K562 (cell line): ENCODE measurements at regions not wholly inside any gene's neighbourhood (a gene's known extent, or its start where the extent isn't known, plus 50 kb on each side); places are given as distances from the start of the nearest gene placed in this dataset.

Experiments used
- ATAC-seq: fragments of 200-7000 bp; cut with Tn5 transposase; 3 replicates; pipeline ENCODE4 v1.9.1; 2020; ENCODE audit warnings: moderate library complexity
- BruUV-seq: library from RNA; stranded (reverse); fragments of 400-500 nt; replicated peaks from 2 replicates; lab custom pipeline; 2021; lab: Mats Ljungman, UMichigan
- CTCF ChIA-PET: fragments of 300-600 bp; formaldehyde crosslinking; extraction: SDS; loops from one replicate; lab custom pipeline; 2021; ENCODE audit warnings: low intra/inter-chr PET ratio; lab: Yijun Ruan, JAX
- POLR2A ChIA-PET: fragments of 300-600, 350-650 bp; sonication (Branson Sonifier 250); formaldehyde crosslinking; extraction: SDS; loops from one replicate; lab custom pipeline; 2021; ENCODE audit warnings: antibody characterized with exemption, inconsistent platforms; lab: Yijun Ruan, JAX
- DNase-seq, 4 experiments: peaks; one replicate each; pipeline versions ENCODE4 v3.0.0 to v3.0.0-alpha.2; 2011 to 2018; ENCODE audit warnings: low spot score in 3 of 4, mixed read lengths in 3 of 4; ENCODE audit errors: extremely low read depth in 1 of 4
- FAIRE-seq: peaks from 2 replicates; lab custom pipeline; 2011; peaks lifted over from hg19 to GRCh38; lab: Jason Lieb, UNC
- H2AFZ ChIP-seq: 2 replicates; pipeline ENCODE4 v1.6.0; 2011; ENCODE audit warnings: low read depth, low read length, control low read depth, inconsistent platforms
- H3K27ac ChIP-seq: fragments of 200-600 bp; 3 replicates; pipeline ENCODE4 v1.8.0; 2011; ENCODE audit warnings: low read depth, mild to moderate bottlenecking, control low read depth, inconsistent platforms, low read length, moderate library complexity, mixed read lengths; ENCODE audit errors: extremely low read depth
- H3K27me3 ChIP-seq, 2 experiments: fragments of 300-600 bp in 1 of 2; 2 replicates in 1 of 2; 3 replicates in 1 of 2; pipeline versions ENCODE4 v1.6.0 to v1.8.0; 2011; ENCODE audit warnings: inconsistent platforms in 2 of 2, low read length in 2 of 2, mild to moderate bottlenecking in 1 of 2, mixed read lengths in 1 of 2, moderate library complexity in 1 of 2; ENCODE audit not compliant: control insufficient read depth in 2 of 2, insufficient read depth in 2 of 2
- H3K36me3 ChIP-seq: fragments of 300-600 bp; 3 replicates; pipeline ENCODE4 v1.8.0; 2011; ENCODE audit warnings: mild to moderate bottlenecking, low read length, inconsistent platforms; ENCODE audit not compliant: control insufficient read depth, insufficient read depth
- H3K4me1 ChIP-seq, 2 experiments: fragments of 200-600 bp in 1 of 2; replicated peaks in 1 of 2; 2 replicates in 1 of 2; 3 replicates in 1 of 2; pipeline versions ENCODE4 v1.5.1 to v1.8.0; 2011; ENCODE audit warnings: inconsistent platforms in 2 of 2, low read length in 2 of 2, mild to moderate bottlenecking in 1 of 2, mixed read lengths in 1 of 2, moderate library complexity in 1 of 2; ENCODE audit not compliant: control insufficient read depth in 2 of 2, insufficient read depth in 2 of 2
- H3K4me2 ChIP-seq: 2 replicates; pipeline ENCODE4 v1.6.1; 2011; ENCODE audit warnings: low read length, control low read depth, inconsistent platforms, mixed read lengths; ENCODE audit not compliant: insufficient read depth
- H3K4me3 ChIP-seq: fragments of 200-600 bp; sonication (generic), shearing (Covaris generic); 2 replicates; pipeline ENCODE4 v1.5.1; 2016; ENCODE audit warnings: control low read depth, inconsistent platforms
- H3K79me2 ChIP-seq: fragments of 200-600 bp; 3 replicates; pipeline ENCODE4 v1.8.0; 2011; ENCODE audit warnings: low read length, inconsistent platforms; ENCODE audit not compliant: control insufficient read depth, insufficient read depth
- H3K9ac ChIP-seq, 2 experiments: 2 replicates each; pipeline versions ENCODE4 v1.6.0 to v1.6.1; 2011; ENCODE audit warnings: low read depth in 2 of 2, low read length in 2 of 2, control low read depth in 1 of 2, inconsistent platforms in 1 of 2, mild to moderate bottlenecking in 1 of 2, mixed read lengths in 1 of 2; ENCODE audit not compliant: insufficient read depth in 1 of 2
- H3K9me1 ChIP-seq: one replicate; pipeline ENCODE4 v1.6.0; 2011; ENCODE audit warnings: inconsistent platforms, mild to moderate bottlenecking, low read length, moderate library complexity; ENCODE audit not compliant: control insufficient read depth, insufficient read depth
- H3K9me3 ChIP-seq: replicated peaks from 2 replicates; pipeline ENCODE4 v1.5.1; 2011; ENCODE audit warnings: low read depth, low read length, inconsistent platforms; ENCODE audit not compliant: control insufficient read depth, insufficient read depth
- H4K20me1 ChIP-seq: replicated peaks from 2 replicates; pipeline ENCODE4 v1.6.1; 2011; ENCODE audit warnings: low read length, inconsistent platforms, mixed read lengths; ENCODE audit not compliant: control insufficient read depth, insufficient read depth
- C11orf30 ChIP-seq: fragments of 450-650 bp; IDR thresholded peaks from 2 replicates; pipeline ENCODE4 v1.6.1; 2016; ENCODE audit warnings: low read depth, mild to moderate bottlenecking
- DPF2 ChIP-seq: fragments of 450-650 bp; IDR thresholded peaks from 2 replicates; pipeline ENCODE4 v1.6.1; 2016
- EP300 ChIP-seq: IDR thresholded peaks from 2 replicates; pipeline ENCODE4 v1.6.1; 2012; ENCODE audit warnings: low read length, improper control_type of control experiment
- NELFE ChIP-seq: IDR thresholded peaks from 2 replicates; pipeline ENCODE4 v1.6.1; 2011; ENCODE audit warnings: mild to moderate bottlenecking; ENCODE audit not compliant: insufficient read depth, insufficient read length
- OTX1 ChIP-seq: fragments of 450-650 bp; formaldehyde crosslinking; IDR thresholded peaks from 2 replicates; pipeline ENCODE4 v1.4.0; 2022; ENCODE audit warnings: mild to moderate bottlenecking
- PCBP1 ChIP-seq: fragments of 200-400 bp; formaldehyde crosslinking; IDR thresholded peaks from 2 replicates; pipeline ENCODE4 v1.6.1; 2018; ENCODE audit warnings: mild to moderate bottlenecking, low read depth, low read length; ENCODE audit not compliant: poor library complexity, severe bottlenecking
- RFX1 ChIP-seq: fragments of 450-650 bp; IDR thresholded peaks from 2 replicates; pipeline ENCODE4 v1.6.1; 2016; ENCODE audit warnings: mild to moderate bottlenecking, moderate library complexity
- SRSF7 ChIP-seq: fragments of 200-400 bp; formaldehyde crosslinking; optimal IDR thresholded peaks from 2 replicates; pipeline ENCODE3; 2017; ENCODE audit warnings: mild to moderate bottlenecking, low read depth, low read length
- ZC3H11A ChIP-seq: IDR thresholded peaks from 2 replicates; pipeline ENCODE4 v1.6.1; 2012; ENCODE audit warnings: low read depth, low read length, improper control_type of control experiment
- ZNF224 ChIP-seq: sonication (generic); formaldehyde crosslinking; IDR thresholded peaks from 2 replicates; pipeline ENCODE4 v1.8.0; 2022; ENCODE audit warnings: mild to moderate bottlenecking, missing genetic modification reagents
- ZNF274 ChIP-seq: IDR thresholded peaks from 2 replicates; pipeline ENCODE4 v1.6.1; 2011; ENCODE audit warnings: low read depth, mild to moderate bottlenecking, low read length, moderate library complexity, borderline replicate concordance
- ZNF347 ChIP-seq: fragments of 450-650 bp; formaldehyde crosslinking; IDR thresholded peaks from 2 replicates; pipeline ENCODE4 v1.4.0; 2020; ENCODE audit warnings: low read depth, mild to moderate bottlenecking, moderate library complexity
- ZNF766 ChIP-seq: fragments of 200-800 bp; sonication (Bioruptor generic); conservative IDR thresholded peaks from 2 replicates; pipeline ENCODE4 v1.6.1; 2016; ENCODE audit warnings: missing genetic modification characterization, missing compliant biosample characterization
- ZNF830 ChIP-seq: fragments of 250-450 bp; sonication (Bioruptor Pico); IDR thresholded peaks from 2 replicates; pipeline ENCODE4 v1.5.0; 2021; ENCODE audit warnings: mild to moderate bottlenecking
- WGBS: fragments of 100-300 bp; shearing (Covaris generic); methylation state at CpG from one replicate; pipeline ENCODE4 v1.1.6; 2016; ENCODE audit warnings: low coverage, mixed read lengths; ENCODE audit not compliant: insufficient coverage; ENCODE audit errors: missing lambda C conversion rate; 5-methylcytosine and 5-hydroxymethylcytosine counted together
- in situ Hi-C: fragments of 300-500 bp; cut with MboI; formaldehyde crosslinking; loops from 4 replicates; pipeline ENCODE4 v1.15.0; 2018; ENCODE audit warnings: inconsistent platforms, mixed read lengths
- intact Hi-C: fragments of 100-400 bp; cut with micrococcal nuclease; formaldehyde crosslinking; loops from 2 replicates; pipeline ENCODE4 v1.14.2; 2022
- TF ChIP-seq, protein P1 (sequence below), 2 experiments: IDR thresholded peaks; 2 replicates each; pipeline ENCODE4 v1.6.1; 2012; ENCODE audit warnings: improper control_type of control experiment in 2 of 2, low read depth in 2 of 2, low read length in 2 of 2, borderline replicate concordance in 1 of 2
- TF ChIP-seq, protein P2 (sequence below): IDR thresholded peaks from 2 replicates; pipeline ENCODE4 v1.6.1; 2011; ENCODE audit warnings: borderline replicate concordance, low read depth, mild to moderate bottlenecking, moderate library complexity, low read length; ENCODE audit not compliant: insufficient read depth, poor library complexity, severe bottlenecking
- TF ChIP-seq, protein P3 (sequence below): fragments of 200-400 bp; formaldehyde crosslinking; IDR thresholded peaks from 2 replicates; pipeline ENCODE4 v1.6.1; 2017; ENCODE audit warnings: mild to moderate bottlenecking, low read depth, low read length, moderate library complexity

DNA sequence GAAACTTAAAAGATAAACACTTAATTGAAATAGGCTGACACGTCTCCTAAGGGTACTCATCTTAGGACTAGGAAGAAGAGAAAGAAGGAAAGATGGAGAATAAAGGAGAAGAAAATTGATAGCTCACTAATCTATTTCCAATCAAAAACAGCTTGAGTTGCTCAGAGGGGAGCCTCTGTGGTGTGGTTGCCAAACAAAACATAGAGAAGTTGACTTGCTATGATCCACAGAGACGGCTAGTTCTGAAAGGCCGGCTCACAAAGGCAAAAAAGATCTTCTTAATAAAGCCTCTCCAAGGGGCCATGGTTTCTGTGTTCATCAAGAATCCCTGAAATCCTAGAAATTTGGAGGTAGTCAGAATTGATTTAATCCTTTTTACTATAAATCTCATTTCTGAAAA lies 644.1 kb downstream of the LMO4 start (continued):
- no peak for TF ChIP-seq ZC3H11A

DNA sequence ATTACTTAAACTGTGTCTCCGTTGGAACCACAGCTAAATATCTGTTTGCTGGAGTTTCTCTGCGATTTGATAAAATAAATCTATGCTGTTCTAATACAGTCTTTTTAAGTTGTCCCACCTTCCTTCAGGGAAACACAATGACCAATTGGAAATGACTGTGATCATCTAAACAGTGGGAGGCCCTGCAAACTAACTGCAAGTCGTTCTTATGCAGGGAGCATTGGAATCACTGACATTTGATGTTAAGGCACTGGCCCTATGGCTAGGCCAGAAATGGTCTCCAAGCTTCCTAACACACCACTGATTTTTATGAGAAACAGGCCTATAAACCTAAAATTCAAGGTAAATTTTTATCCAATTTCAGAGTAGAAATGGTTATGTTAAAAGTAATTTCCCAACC lies 645.2 kb downstream of the LMO4 start:
- intact Hi-C loops (no loop called here), in situ Hi-C loops (no loop called here)
- 0% methylated on average over 3 of the region's 3 CpGs for WGBS
- Histone ChIP-seq H3K79me2 (no peaks in the 10 kb centered on the region), H3K4me2 (no peak overlapping the region), H2AFZ (no peak overlapping the region), H3K36me3 (no peaks in the 10 kb centered on the region), H3K4me1 (no peaks in the 10 kb centered on the region), H3K9me3 (no peaks in the 10 kb centered on the region), H3K9me1 (no peaks in the 10 kb centered on the region), H3K27me3 (no peaks in the 10 kb centered on the region), H4K20me1 (no peaks in the 10 kb centered on the region), H3K4me3 (no peak overlapping the region), H3K9ac (no peak overlapping the region), H3K27ac (no peak overlapping the region)
- CTCF ChIA-PET, result interaction anchor here (0.7 kb wide), 1 partner anchor 133 kb away, joined by 3 read pairs; no protein-coding TSS in a partner anchor
- no peak for ATAC-seq
- POLR2A ChIA-PET, result no interaction called here
- no peak for FAIRE-seq
- BruUV-seq, result no TSS peak
- DNase-seq, result no peak
- TF ChIP-seq PCBP1, result no peak
- no peak for TF ChIP-seq RFX1
- no peak for TF ChIP-seq ZNF766 (CRISPR knock-in tag)
- TF ChIP-seq ZNF830, result no peak
- no peak for TF ChIP-seq DPF2
- no peak for TF ChIP-seq ZNF347 (CRISPR knock-in tag)
- no peak for TF ChIP-seq C11orf30
- TF ChIP-seq, protein P1, sequence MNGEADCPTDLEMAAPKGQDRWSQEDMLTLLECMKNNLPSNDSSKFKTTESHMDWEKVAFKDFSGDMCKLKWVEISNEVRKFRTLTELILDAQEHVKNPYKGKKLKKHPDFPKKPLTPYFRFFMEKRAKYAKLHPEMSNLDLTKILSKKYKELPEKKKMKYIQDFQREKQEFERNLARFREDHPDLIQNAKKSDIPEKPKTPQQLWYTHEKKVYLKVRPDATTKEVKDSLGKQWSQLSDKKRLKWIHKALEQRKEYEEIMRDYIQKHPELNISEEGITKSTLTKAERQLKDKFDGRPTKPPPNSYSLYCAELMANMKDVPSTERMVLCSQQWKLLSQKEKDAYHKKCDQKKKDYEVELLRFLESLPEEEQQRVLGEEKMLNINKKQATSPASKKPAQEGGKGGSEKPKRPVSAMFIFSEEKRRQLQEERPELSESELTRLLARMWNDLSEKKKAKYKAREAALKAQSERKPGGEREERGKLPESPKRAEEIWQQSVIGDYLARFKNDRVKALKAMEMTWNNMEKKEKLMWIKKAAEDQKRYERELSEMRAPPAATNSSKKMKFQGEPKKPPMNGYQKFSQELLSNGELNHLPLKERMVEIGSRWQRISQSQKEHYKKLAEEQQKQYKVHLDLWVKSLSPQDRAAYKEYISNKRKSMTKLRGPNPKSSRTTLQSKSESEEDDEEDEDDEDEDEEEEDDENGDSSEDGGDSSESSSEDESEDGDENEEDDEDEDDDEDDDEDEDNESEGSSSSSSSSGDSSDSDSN (IDR thresholded peaks at IDR 0.05; ENCODE audit: borderline replicate concordance in 1 of 2, low read depth in 2 of 2, low read length in 2 of 2), result no peak
- no peak for TF ChIP-seq ZNF274
- TF ChIP-seq ZNF224 (CRISPR knock-in tag), result no peak
- TF ChIP-seq, protein P2, sequence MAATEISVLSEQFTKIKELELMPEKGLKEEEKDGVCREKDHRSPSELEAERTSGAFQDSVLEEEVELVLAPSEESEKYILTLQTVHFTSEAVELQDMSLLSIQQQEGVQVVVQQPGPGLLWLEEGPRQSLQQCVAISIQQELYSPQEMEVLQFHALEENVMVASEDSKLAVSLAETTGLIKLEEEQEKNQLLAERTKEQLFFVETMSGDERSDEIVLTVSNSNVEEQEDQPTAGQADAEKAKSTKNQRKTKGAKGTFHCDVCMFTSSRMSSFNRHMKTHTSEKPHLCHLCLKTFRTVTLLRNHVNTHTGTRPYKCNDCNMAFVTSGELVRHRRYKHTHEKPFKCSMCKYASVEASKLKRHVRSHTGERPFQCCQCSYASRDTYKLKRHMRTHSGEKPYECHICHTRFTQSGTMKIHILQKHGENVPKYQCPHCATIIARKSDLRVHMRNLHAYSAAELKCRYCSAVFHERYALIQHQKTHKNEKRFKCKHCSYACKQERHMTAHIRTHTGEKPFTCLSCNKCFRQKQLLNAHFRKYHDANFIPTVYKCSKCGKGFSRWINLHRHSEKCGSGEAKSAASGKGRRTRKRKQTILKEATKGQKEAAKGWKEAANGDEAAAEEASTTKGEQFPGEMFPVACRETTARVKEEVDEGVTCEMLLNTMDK, result no peak
- no peak for TF ChIP-seq NELFE
- no peak for TF ChIP-seq EP300
- no peak for TF ChIP-seq SRSF7
- no peak for TF ChIP-seq OTX1
- TF ChIP-seq, protein P3, sequence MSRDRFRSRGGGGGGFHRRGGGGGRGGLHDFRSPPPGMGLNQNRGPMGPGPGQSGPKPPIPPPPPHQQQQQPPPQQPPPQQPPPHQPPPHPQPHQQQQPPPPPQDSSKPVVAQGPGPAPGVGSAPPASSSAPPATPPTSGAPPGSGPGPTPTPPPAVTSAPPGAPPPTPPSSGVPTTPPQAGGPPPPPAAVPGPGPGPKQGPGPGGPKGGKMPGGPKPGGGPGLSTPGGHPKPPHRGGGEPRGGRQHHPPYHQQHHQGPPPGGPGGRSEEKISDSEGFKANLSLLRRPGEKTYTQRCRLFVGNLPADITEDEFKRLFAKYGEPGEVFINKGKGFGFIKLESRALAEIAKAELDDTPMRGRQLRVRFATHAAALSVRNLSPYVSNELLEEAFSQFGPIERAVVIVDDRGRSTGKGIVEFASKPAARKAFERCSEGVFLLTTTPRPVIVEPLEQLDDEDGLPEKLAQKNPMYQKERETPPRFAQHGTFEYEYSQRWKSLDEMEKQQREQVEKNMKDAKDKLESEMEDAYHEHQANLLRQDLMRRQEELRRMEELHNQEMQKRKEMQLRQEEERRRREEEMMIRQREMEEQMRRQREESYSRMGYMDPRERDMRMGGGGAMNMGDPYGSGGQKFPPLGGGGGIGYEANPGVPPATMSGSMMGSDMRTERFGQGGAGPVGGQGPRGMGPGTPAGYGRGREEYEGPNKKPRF, result no peak
